PFSK-1 (cell line): ENCODE measurements at regions not wholly inside any gene's neighbourhood (a gene's known extent, or its start where the extent isn't known, plus 50 kb on each side); places are given as distances from the start of the nearest gene placed in this dataset.

Experiments used
- POLR2AphosphoS5 ChIP-seq: IDR thresholded peaks from 2 replicates; pipeline ENCODE4 v1.6.1; 2012; ENCODE audit warnings: low read depth, mild to moderate bottlenecking, control low read depth, low read length, moderate library complexity
- SIN3A ChIP-seq: IDR thresholded peaks from 2 replicates; pipeline ENCODE4 v1.6.1; 2012; ENCODE audit warnings: mild to moderate bottlenecking, low read length, moderate library complexity, borderline replicate concordance; ENCODE audit not compliant: insufficient read depth
- TAF1 ChIP-seq: IDR thresholded peaks from 2 replicates; pipeline ENCODE4 v1.6.1; 2012; ENCODE audit warnings: low read length, control low read depth, borderline replicate concordance; ENCODE audit not compliant: insufficient read depth
- TF ChIP-seq, protein P1 (sequence below), 2 experiments: IDR thresholded peaks; 2 replicates each; pipeline versions ENCODE4 v1.6.1 to v1.8.0; 2011 to 2012; ENCODE audit warnings: low read depth in 2 of 2, low read length in 2 of 2, control low read depth in 1 of 2, inconsistent platforms in 1 of 2, mild to moderate bottlenecking in 1 of 2, moderate library complexity in 1 of 2; ENCODE audit not compliant: insufficient read depth in 1 of 2

DNA sequence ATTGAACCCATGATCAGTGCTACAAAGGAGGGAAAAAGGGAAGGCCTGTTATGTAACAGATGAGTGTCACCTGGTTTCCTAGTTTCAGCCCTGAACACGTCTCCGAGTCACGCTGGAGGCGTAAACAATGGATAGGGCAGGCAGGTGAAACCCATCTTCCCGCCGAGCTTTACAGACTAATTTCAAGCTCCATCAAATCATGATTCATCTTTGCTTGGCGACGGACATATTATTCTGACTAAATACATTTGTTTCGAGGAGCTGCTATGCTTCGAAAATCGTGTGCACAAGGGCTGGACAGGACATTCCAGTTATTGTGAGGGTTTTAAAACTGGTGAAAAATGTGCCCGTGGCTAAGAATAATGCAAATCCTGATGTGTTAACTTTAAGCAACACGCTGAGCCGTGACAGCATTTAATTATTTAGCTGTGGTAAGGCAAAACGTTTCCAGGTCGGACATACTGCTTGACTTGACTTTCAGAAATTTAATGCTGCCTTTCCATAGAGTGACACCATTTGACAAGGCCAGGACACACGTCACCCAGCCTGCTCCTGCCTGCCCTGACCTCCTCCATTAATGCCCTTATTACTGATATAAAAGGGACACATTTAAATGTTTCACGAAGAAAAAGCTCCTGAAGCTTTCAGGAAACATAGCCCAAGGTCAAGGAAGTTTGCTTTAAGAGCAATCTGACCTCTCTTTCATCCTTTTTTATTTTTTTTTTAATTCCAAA, 1203.5 kb upstream of the TMEM132C start:
- TF ChIP-seq POLR2AphosphoS5 (no peak), SIN3A (no peak), TAF1 (no peak)
- TF ChIP-seq, protein P1, sequence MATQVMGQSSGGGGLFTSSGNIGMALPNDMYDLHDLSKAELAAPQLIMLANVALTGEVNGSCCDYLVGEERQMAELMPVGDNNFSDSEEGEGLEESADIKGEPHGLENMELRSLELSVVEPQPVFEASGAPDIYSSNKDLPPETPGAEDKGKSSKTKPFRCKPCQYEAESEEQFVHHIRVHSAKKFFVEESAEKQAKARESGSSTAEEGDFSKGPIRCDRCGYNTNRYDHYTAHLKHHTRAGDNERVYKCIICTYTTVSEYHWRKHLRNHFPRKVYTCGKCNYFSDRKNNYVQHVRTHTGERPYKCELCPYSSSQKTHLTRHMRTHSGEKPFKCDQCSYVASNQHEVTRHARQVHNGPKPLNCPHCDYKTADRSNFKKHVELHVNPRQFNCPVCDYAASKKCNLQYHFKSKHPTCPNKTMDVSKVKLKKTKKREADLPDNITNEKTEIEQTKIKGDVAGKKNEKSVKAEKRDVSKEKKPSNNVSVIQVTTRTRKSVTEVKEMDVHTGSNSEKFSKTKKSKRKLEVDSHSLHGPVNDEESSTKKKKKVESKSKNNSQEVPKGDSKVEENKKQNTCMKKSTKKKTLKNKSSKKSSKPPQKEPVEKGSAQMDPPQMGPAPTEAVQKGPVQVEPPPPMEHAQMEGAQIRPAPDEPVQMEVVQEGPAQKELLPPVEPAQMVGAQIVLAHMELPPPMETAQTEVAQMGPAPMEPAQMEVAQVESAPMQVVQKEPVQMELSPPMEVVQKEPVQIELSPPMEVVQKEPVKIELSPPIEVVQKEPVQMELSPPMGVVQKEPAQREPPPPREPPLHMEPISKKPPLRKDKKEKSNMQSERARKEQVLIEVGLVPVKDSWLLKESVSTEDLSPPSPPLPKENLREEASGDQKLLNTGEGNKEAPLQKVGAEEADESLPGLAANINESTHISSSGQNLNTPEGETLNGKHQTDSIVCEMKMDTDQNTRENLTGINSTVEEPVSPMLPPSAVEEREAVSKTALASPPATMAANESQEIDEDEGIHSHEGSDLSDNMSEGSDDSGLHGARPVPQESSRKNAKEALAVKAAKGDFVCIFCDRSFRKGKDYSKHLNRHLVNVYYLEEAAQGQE (IDR thresholded peaks at IDR 0.05; ENCODE audit: insufficient read depth in 1 of 2, low read depth in 2 of 2, low read length in 2 of 2) = no peak
